HT-29 (cell line): ENCODE measurements at regions not wholly inside any gene's neighbourhood (a gene's known extent, or its start where the extent isn't known, plus 50 kb on each side); places are given as distances from the start of the nearest gene placed in this dataset.
"Not testable (repeated sequence)": the region's sequence is repeated elsewhere in the genome, so short reads cannot be mapped to it uniquely, and the experiment has no call there.

Experiments
- DNase-seq: peaks from one replicate; pipeline ENCODE4 v3.0.0-alpha.2; 2015; ENCODE audit warnings: low spot score

DNA sequence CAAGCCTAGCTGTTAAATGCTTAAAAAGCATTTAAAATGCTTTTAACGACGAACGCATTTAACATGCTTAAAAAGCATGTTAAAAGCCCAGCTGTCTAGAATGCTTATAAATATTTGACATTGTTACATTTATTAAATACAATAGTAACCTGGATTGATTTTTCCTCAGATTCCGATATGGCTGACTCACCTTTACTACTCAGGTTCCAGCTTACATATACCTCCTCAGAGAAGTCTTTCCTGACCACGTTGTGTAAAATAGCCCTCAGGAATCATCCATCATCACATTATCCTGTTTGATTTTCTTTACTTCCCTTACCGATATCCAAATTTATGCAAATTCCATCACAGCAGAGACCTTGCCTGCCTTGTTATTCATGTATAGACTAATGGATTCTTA is 51.4 kb downstream of the SLC41A2 start:
- DNase-seq, result no peak

- DNase-seq, result not testable (repeated sequence)
Observed at GRCh38 chr12:104905446-104905845, 52.6 kb downstream of the SLC41A2 start.

GRCh38 chr12:104903648-104904423 is 54.3 kb downstream of the SLC41A2 start:
- no peak for DNase-seq

GRCh38 chr12:104902125-104902524 is 56.0 kb downstream of the SLC41A2 start:
- no peak for DNase-seq

DNA sequence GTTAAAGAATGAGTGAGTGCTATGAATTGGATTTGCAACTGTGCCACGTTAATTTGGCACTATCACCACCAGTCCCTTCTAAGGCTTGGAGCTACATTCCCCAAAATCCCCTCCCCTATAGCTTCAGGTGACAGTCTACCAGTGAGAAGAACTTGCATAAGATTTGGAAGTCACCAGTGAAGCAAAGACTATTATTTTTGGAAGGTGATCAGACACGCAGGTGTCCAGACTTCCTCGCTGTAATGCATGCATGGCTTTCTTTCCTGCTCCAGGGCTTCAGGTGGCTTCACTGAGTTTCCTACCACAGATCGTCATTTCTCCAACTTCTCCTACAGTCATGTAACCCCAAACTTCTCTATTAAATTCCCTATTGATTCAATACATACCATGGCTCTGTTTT is 61.4 kb downstream of the SLC41A2 start:
- no peak for DNase-seq

GRCh38 chr12:104896146-104896545 is 61.9 kb downstream of the SLC41A2 start:
- DNase-seq, result peak; percentile 20

GRCh38 chr12:104895415-104895814 is 62.7 kb downstream of the SLC41A2 start:
- DNase-seq, result no peak

- no peak for DNase-seq
Observed at GRCh38 chr12:104890476-104891096, 67.5 kb downstream of the SLC41A2 start.

- no peak for DNase-seq
Observed at GRCh38 chr12:104889735-104890134, 68.4 kb downstream of the SLC41A2 start.

GRCh38 chr12:104888892-104889291 is 69.2 kb downstream of the SLC41A2 start:
- DNase-seq, result no peak

DNA sequence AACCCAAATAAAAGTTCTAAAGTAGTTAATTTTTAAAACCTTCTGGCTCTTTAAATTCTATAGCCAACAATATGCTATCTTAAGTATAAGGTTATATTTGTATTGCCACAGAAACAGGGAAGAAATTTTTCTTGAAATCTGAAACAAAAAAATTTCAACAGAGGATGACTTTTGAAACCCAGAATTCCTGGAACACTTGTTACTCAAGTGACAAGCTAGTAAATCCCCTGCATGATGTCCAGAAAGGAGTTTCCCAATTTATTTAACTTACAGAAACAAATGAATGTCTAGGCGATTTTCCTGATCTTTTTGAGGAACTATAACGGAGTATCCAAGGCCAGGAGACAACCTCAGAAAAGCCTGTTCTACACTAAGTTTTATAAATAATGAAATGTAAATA is 69.6 kb downstream of the SLC41A2 start:
- no peak for DNase-seq

- no peak for DNase-seq
Observed at GRCh38 chr12:104887452-104887851, 70.6 kb downstream of the SLC41A2 start.

- DNase-seq, result peak; percentile 71
Observed at GRCh38 chr12:104886418-104887401, 71.4 kb downstream of the SLC41A2 start.

DNA sequence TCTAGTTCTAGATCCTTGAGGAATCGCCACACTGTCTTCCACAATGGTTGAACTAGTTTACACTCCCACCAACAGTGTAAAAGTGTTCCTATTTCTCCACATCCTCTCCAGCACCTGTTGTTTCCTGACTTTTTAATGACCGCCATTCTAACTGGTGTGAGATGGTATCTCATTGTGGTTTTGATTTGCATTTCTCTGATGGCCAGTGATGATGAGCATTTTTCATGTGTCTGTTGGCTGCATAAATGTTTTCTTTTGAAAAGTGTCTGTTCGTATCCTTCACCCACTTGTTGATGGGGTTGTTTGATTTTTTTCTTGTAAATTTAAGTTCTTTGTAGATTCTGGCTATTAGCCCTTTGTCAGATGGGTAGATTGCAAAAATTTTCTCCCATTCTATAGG is 79.2 kb downstream of the SLC41A2 start:
- not testable (repeated sequence) for DNase-seq

- peak; percentile 40 for DNase-seq
Observed at GRCh38 chr12:104877103-104877705, 80.9 kb downstream of the SLC41A2 start.

- DNase-seq, result no peak
Observed at GRCh38 chr12:104873374-104873773, 84.7 kb downstream of the SLC41A2 start.

- no peak for DNase-seq
Observed at GRCh38 chr12:104870797-104871196, 87.3 kb downstream of the SLC41A2 start.

DNA sequence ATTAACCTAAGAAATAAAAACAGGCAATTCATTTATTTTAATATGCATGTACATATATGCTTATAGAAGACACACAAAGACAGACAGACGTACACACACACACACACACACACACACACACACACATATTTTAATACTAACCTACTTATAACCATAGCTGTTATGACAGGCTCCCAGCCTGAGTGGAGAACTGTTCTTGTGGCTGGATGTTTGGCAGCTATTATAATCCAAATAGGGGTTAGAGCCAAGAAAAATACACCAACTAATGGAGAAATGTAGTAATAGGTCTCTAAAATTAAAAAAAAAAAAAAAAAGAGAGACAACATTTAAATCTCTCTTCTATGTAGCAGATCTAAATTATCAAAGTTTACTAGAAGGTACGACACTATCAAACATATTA is 91.8 kb downstream of the SLC41A2 start:
- DNase-seq, result no peak

DNA sequence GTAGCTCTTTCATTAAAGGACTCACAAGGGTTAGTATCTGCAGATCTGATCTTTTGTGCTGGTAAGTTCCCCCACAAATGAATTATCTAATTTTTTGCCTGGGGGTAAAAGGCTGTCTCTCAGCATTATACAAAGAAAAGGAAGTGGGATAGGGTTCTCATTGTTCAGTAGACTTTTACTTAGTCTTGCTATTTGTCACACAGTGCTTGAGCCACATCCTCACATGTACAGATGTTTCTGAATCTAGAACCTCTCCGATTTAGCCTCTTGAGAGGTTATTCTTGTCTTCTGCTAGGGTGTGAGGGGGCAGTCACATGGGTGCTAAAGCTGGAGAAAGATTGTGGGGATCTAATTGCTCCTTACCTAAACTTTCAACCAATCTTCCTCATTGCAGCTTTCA is 93.0 kb downstream of the SLC41A2 start:
- DNase-seq, result no peak

GRCh38 chr12:104864668-104865067 is 93.4 kb downstream of the SLC41A2 start:
- no peak for DNase-seq

- no peak for DNase-seq
Observed at GRCh38 chr12:104863296-104863948, 94.7 kb downstream of the SLC41A2 start.
